ENCODE measurements at regions not wholly inside any gene's neighbourhood (a gene's known extent, or its start where the extent isn't known, plus 50 kb on each side); places are given as distances from the start of the nearest gene placed in this dataset.

DNA sequence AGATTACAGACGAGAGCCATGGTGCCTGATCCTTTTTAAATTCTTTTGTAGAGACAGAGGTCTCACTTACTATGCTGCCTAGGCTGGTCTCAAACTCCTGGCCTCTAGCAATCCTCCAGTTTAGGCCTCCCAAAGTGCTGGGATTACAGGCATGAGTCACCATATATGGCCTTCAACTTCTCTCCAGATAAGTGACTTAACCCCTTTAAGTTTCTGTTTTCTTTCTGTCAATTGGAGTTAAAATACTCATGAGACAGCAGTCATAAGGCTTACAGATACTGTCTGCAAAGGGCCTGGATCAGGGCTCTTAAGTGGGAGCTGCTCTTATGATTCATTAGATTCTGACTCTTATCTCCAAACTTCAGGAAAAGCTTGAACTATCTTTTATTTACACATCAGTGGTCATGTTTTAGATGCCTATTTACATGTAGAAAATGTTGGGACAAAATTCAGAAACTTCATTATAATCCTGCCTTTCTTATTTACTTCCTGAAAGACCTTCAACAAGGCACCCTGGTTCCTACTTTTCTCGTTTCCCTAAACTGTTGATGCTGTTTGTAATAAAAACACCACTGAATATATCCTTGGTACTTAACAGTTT lies 271.5 kb upstream of the TBX3 start:
- 86 to 90% (median 88%) methylated on average over 2 of the region's 2 CpGs for WGBS, 3 donors
- Histone ChIP-seq H3K27me3 (ENCODE audit: insufficient read depth in 3 of 3, low read length in 2 of 3) (no peaks in the 10 kb centered on the region), H3K36me3 (ENCODE audit: insufficient read depth in 1 of 2, low read depth in 1 of 2) (no peaks in the 10 kb centered on the region), H3K27ac (no peak overlapping the region), H3K9me3 (no peaks in the 10 kb centered on the region), H3K4me3 (no peak overlapping the region), H3K4me1 (no peaks in the 10 kb centered on the region)
- no peak for ATAC-seq
- TF ChIP-seq, protein P1, sequence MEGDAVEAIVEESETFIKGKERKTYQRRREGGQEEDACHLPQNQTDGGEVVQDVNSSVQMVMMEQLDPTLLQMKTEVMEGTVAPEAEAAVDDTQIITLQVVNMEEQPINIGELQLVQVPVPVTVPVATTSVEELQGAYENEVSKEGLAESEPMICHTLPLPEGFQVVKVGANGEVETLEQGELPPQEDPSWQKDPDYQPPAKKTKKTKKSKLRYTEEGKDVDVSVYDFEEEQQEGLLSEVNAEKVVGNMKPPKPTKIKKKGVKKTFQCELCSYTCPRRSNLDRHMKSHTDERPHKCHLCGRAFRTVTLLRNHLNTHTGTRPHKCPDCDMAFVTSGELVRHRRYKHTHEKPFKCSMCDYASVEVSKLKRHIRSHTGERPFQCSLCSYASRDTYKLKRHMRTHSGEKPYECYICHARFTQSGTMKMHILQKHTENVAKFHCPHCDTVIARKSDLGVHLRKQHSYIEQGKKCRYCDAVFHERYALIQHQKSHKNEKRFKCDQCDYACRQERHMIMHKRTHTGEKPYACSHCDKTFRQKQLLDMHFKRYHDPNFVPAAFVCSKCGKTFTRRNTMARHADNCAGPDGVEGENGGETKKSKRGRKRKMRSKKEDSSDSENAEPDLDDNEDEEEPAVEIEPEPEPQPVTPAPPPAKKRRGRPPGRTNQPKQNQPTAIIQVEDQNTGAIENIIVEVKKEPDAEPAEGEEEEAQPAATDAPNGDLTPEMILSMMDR (IDR thresholded peaks at IDR 0.05), result no peak
- no peak for DNase-seq
- intact Hi-C loops (cut with DNase I), result no loop called here

DNA sequence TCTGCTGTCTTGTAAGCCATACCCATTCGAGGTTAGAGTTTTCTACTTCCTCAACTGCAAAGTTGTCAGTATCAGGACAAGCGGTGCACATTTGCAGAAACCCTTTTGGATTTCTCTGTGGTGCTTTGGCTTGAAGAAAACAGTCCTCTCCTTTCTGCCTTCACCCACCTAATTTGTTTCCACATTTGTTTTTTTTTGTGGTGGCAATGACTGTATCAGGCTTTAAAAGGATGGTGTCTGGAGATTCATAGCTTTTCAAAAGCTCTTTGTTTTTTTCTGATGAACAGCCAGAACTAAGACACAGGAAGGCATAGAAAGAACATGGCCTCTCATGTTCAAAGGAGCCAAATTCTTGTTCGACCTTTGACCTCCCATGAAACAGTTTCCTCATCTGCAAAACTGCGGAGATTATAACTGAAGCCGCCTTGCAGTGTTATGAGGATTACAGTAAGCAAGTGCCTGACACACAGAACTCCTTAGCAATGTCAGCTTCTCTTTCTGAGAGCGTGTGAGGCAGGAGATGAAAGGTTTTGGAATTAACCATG lies 270.6 kb upstream of the TBX3 start:
- Histone ChIP-seq H3K4me3 (no peak overlapping the region), H3K4me1 (no peaks in the 10 kb centered on the region), H3K27ac (no peak overlapping the region), H3K27me3 (ENCODE audit: insufficient read depth in 3 of 3, low read length in 2 of 3) (no peaks in the 10 kb centered on the region), H3K36me3 (ENCODE audit: insufficient read depth in 1 of 2, low read depth in 1 of 2) (no peaks in the 10 kb centered on the region), H3K9me3 (no peaks in the 10 kb centered on the region)
- no peak for DNase-seq
- intact Hi-C loops (cut with DNase I), result no loop called here
- TF ChIP-seq, protein P1 (IDR thresholded peaks at IDR 0.05), result no peak
- no peak for ATAC-seq
- 70 to 83% (median 74%) methylated on average over 6 of the region's 6 CpGs for WGBS, 3 donors

DNA sequence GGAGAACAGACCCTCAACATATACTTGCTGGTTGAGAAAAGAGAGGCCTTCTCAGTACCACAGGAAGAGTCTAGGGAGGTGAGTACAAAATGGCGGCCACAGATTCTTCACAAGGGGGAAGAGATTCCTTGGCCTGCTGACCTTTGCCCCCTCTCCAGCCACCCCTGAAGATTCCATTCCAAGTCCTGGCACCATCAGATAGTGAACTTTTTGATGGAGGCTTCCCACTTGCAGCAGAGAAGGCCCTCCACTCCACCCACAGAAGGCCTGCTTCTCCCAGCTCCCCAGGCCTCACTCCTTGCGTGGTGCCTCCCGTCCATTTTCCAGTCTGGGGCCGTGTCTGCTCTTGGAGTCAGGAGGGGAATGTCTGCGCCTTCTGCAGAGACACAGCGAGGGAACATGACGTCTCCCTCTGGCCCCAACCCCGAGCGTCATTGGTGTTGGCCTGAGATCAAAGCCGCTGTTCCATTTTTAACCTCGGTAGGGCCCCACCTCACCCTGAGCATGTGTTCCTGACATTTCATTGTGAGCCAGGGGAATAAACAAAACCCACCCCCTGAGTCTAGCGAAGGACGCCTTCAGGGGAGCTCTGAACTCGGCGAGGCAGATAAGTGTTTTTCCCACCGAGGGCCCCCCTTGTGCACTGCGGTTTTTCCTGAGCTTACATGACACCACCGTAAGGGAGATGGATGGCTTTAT lies 268.7 kb upstream of the TBX3 start:
- Histone ChIP-seq H3K4me1 (no peaks in the 10 kb centered on the region), H3K27me3 (ENCODE audit: insufficient read depth in 3 of 3, low read length in 2 of 3) (no peaks in the 10 kb centered on the region), H3K4me3 (no peak overlapping the region), H3K36me3 (ENCODE audit: insufficient read depth in 1 of 2, low read depth in 1 of 2) (no peaks in the 10 kb centered on the region), H3K9me3 (no peaks in the 10 kb centered on the region), H3K27ac (no peak overlapping the region)
- 71 to 74% (median 72%) methylated on average over 18 of the region's 18 CpGs for WGBS, 3 donors
- ATAC-seq (peak in 1 of 4 donors; percentile 35), DNase-seq (peak; percentile 35 to 58)
- TF ChIP-seq, protein P1 (IDR thresholded peaks at IDR 0.05), result no peak
- intact Hi-C loops (cut with DNase I), result no loop called here

- no peaks in the 10 kb centered on the region for H3K36me3 ChIP-seq (ENCODE audit: insufficient read depth in 1 of 2, low read depth in 1 of 2)
- H3K9me3 ChIP-seq, result no peaks in the 10 kb centered on the region
- no peak overlapping the region for H3K27ac ChIP-seq
- no peaks in the 10 kb centered on the region for H3K4me1 ChIP-seq
- no peaks in the 10 kb centered on the region for H3K27me3 ChIP-seq (ENCODE audit: insufficient read depth in 3 of 3, low read length in 2 of 3)
- H3K4me3 ChIP-seq, result no peak overlapping the region
- 61 to 68% (median 67%) methylated on average over 8 of the region's 8 CpGs for WGBS, 3 donors
- intact Hi-C loops (cut with DNase I), result no loop called here
- ATAC-seq, result no peak
- TF ChIP-seq, protein P1 (IDR thresholded peaks at IDR 0.05), result no peak
- no peak for DNase-seq
Measured at GRCh38 chr12:114949058-114949820, 265.3 kb upstream of the TBX3 start.

All from psoas muscle (tissue), 7 donors.